ENCODE measurements at regions not wholly inside any gene's neighbourhood (a gene's known extent, or its start where the extent isn't known, plus 50 kb on each side); places are given as distances from the start of the nearest gene placed in this dataset.

- no peak overlapping the region for H3K4me3 Mint-ChIP-seq
- DNase-seq (no peak), ATAC-seq (no peak)
- H3K27me3 Mint-ChIP-seq = no peaks in the 10 kb centered on the region
- no peaks in the 10 kb centered on the region for H3K36me3 Mint-ChIP-seq (ENCODE audit: low read depth)
- peaks cover 12% of the 10 kb centered on the region for H3K4me1 Mint-ChIP-seq
- no peak overlapping the region for H3K27ac Mint-ChIP-seq
- H3K9me3 ChIP-seq (ENCODE audit: control insufficient read depth, low read length, poor library complexity, severe bottlenecking) = peaks cover 2% of the 10 kb centered on the region
Observed at GRCh38 chr5:98497418-98497817, 276.0 kb upstream of the RGMB start.

- H3K4me1 Mint-ChIP-seq = peaks cover 12% of the 10 kb centered on the region
- H3K9me3 ChIP-seq (ENCODE audit: control insufficient read depth, low read length, poor library complexity, severe bottlenecking) = peaks cover 2% of the 10 kb centered on the region
- no peak for DNase-seq
- no peak overlapping the region for H3K27ac Mint-ChIP-seq
- ATAC-seq = no peak
- H3K36me3 Mint-ChIP-seq (ENCODE audit: low read depth) = no peaks in the 10 kb centered on the region
- peak overlapping the region; percentile 43 for H3K4me3 Mint-ChIP-seq
- H3K27me3 Mint-ChIP-seq = no peaks in the 10 kb centered on the region
Observed at GRCh38 chr5:98498028-98498427, 275.4 kb upstream of the RGMB start.

GRCh38 chr5:98499892-98500291, 273.6 kb upstream of the RGMB start:
- H3K27me3 Mint-ChIP-seq = peaks cover 9% of the 10 kb centered on the region
- ATAC-seq = no peak
- peaks cover 12% of the 10 kb centered on the region for H3K4me1 Mint-ChIP-seq
- no peak overlapping the region for H3K27ac Mint-ChIP-seq
- H3K36me3 Mint-ChIP-seq (ENCODE audit: low read depth) = no peaks in the 10 kb centered on the region
- DNase-seq = no peak
- H3K4me3 Mint-ChIP-seq = no peak overlapping the region
- H3K9me3 ChIP-seq (ENCODE audit: control insufficient read depth, low read length, poor library complexity, severe bottlenecking) = no peaks in the 10 kb centered on the region

GRCh38 chr5:98500811-98501210, 272.7 kb upstream of the RGMB start:
- ATAC-seq = no peak

GRCh38 chr5:98503616-98504015, 269.8 kb upstream of the RGMB start:
- Mint-ChIP-seq H3K27me3 (peaks cover 9% of the 10 kb centered on the region), H3K27ac (no peak overlapping the region)
- no peak for ATAC-seq

More at GRCh38 chr5:98500811-98501210, 272.7 kb upstream of the RGMB start:
- H3K36me3 Mint-ChIP-seq (ENCODE audit: low read depth) = no peaks in the 10 kb centered on the region
- H3K4me3 Mint-ChIP-seq = no peak overlapping the region
- no peaks in the 10 kb centered on the region for H3K9me3 ChIP-seq (ENCODE audit: control insufficient read depth, low read length, poor library complexity, severe bottlenecking)
- no peak for DNase-seq
- H3K27ac Mint-ChIP-seq = no peak overlapping the region
- peaks cover 12% of the 10 kb centered on the region for H3K4me1 Mint-ChIP-seq
- H3K27me3 Mint-ChIP-seq = peaks cover 9% of the 10 kb centered on the region

GRCh38 chr5:98504505-98504904, 269.0 kb upstream of the RGMB start:
- peaks cover 9% of the 10 kb centered on the region for H3K27me3 Mint-ChIP-seq
- H3K9me3 ChIP-seq (ENCODE audit: control insufficient read depth, low read length, poor library complexity, severe bottlenecking) = no peaks in the 10 kb centered on the region
- H3K36me3 Mint-ChIP-seq (ENCODE audit: low read depth) = no peaks in the 10 kb centered on the region
- no peak for DNase-seq
- no peak for ATAC-seq
- no peak overlapping the region for H3K27ac Mint-ChIP-seq
- H3K4me3 Mint-ChIP-seq = no peak overlapping the region
- H3K4me1 Mint-ChIP-seq = peaks cover 5% of the 10 kb centered on the region

More at GRCh38 chr5:98503616-98504015, 269.8 kb upstream of the RGMB start:
- no peaks in the 10 kb centered on the region for H3K9me3 ChIP-seq (ENCODE audit: control insufficient read depth, low read length, poor library complexity, severe bottlenecking)
- Mint-ChIP-seq H3K4me1 (peaks cover 9% of the 10 kb centered on the region), H3K36me3 (ENCODE audit: low read depth) (no peaks in the 10 kb centered on the region), H3K4me3 (no peak overlapping the region)
- no peak for DNase-seq

GRCh38 chr5:98510143-98510985, 263.1 kb upstream of the RGMB start:
- DNase-seq (no peak), ATAC-seq (no peak)
- H3K9me3 ChIP-seq (ENCODE audit: control insufficient read depth, low read length, poor library complexity, severe bottlenecking) = no peaks in the 10 kb centered on the region
- H3K27me3 Mint-ChIP-seq = no peaks in the 10 kb centered on the region
- H3K27ac Mint-ChIP-seq = no peak overlapping the region
- peaks cover 3% of the 10 kb centered on the region for H3K4me1 Mint-ChIP-seq
- no peaks in the 10 kb centered on the region for H3K36me3 Mint-ChIP-seq (ENCODE audit: low read depth)
- no peak overlapping the region for H3K4me3 Mint-ChIP-seq

- Mint-ChIP-seq H3K36me3 (ENCODE audit: low read depth) (no peaks in the 10 kb centered on the region), H3K4me1 (peaks cover 3% of the 10 kb centered on the region), H3K4me3 (no peak overlapping the region), H3K27me3 (peaks cover 10% of the 10 kb centered on the region), H3K27ac (no peak overlapping the region)
- no peak for DNase-seq
- no peaks in the 10 kb centered on the region for H3K9me3 ChIP-seq (ENCODE audit: control insufficient read depth, low read length, poor library complexity, severe bottlenecking)
- ATAC-seq = no peak
Observed at GRCh38 chr5:98513380-98513779, 260.1 kb upstream of the RGMB start.

- ATAC-seq = no peak
- H3K27ac Mint-ChIP-seq = no peak overlapping the region
- H3K4me1 Mint-ChIP-seq = peaks cover 3% of the 10 kb centered on the region
- H3K36me3 Mint-ChIP-seq (ENCODE audit: low read depth) = no peaks in the 10 kb centered on the region
- DNase-seq = no peak
- no peaks in the 10 kb centered on the region for H3K9me3 ChIP-seq (ENCODE audit: control insufficient read depth, low read length, poor library complexity, severe bottlenecking)
- no peak overlapping the region for H3K4me3 Mint-ChIP-seq
- peaks cover 10% of the 10 kb centered on the region for H3K27me3 Mint-ChIP-seq
Observed at GRCh38 chr5:98514215-98514614, 259.2 kb upstream of the RGMB start.

GRCh38 chr5:98516701-98517100, 256.8 kb upstream of the RGMB start:
- DNase-seq = no peak
- Mint-ChIP-seq H3K4me1 (no peaks in the 10 kb centered on the region), H3K4me3 (no peak overlapping the region), H3K27me3 (peaks cover 10% of the 10 kb centered on the region), H3K36me3 (ENCODE audit: low read depth) (no peaks in the 10 kb centered on the region), H3K27ac (no peak overlapping the region)
- no peaks in the 10 kb centered on the region for H3K9me3 ChIP-seq (ENCODE audit: control insufficient read depth, low read length, poor library complexity, severe bottlenecking)
- no peak for ATAC-seq

GRCh38 chr5:98517560-98518366, 255.7 kb upstream of the RGMB start:
- ATAC-seq = no peak
- no peak overlapping the region for H3K4me3 Mint-ChIP-seq
- no peaks in the 10 kb centered on the region for H3K4me1 Mint-ChIP-seq
- H3K36me3 Mint-ChIP-seq (ENCODE audit: low read depth) = no peaks in the 10 kb centered on the region
- no peak for DNase-seq
- H3K27ac Mint-ChIP-seq = no peak overlapping the region
- H3K27me3 Mint-ChIP-seq = peaks cover 10% of the 10 kb centered on the region
- H3K9me3 ChIP-seq (ENCODE audit: control insufficient read depth, low read length, poor library complexity, severe bottlenecking) = no peaks in the 10 kb centered on the region

GRCh38 chr5:98518754-98519153, 254.7 kb upstream of the RGMB start:
- peaks cover 10% of the 10 kb centered on the region for H3K27me3 Mint-ChIP-seq
- ATAC-seq = no peak
- H3K4me1 Mint-ChIP-seq = no peaks in the 10 kb centered on the region
- no peaks in the 10 kb centered on the region for H3K36me3 Mint-ChIP-seq (ENCODE audit: low read depth)
- no peak overlapping the region for H3K4me3 Mint-ChIP-seq
- H3K27ac Mint-ChIP-seq = no peak overlapping the region
- no peak for DNase-seq
- H3K9me3 ChIP-seq (ENCODE audit: control insufficient read depth, low read length, poor library complexity, severe bottlenecking) = no peaks in the 10 kb centered on the region

GRCh38 chr5:98519571-98519970, 253.9 kb upstream of the RGMB start:
- Mint-ChIP-seq H3K4me3 (no peak overlapping the region), H3K27me3 (peaks cover 10% of the 10 kb centered on the region), H3K36me3 (ENCODE audit: low read depth) (no peaks in the 10 kb centered on the region), H3K27ac (no peak overlapping the region), H3K4me1 (no peaks in the 10 kb centered on the region)
- no peaks in the 10 kb centered on the region for H3K9me3 ChIP-seq (ENCODE audit: control insufficient read depth, low read length, poor library complexity, severe bottlenecking)
- DNase-seq (no peak), ATAC-seq (no peak)
